Nephron progenitor cell (in vitro differentiated cells): ENCODE measurements at regions not wholly inside any gene's neighbourhood (a gene's known extent, or its start where the extent isn't known, plus 50 kb on each side); places are given as distances from the start of the nearest gene placed in this dataset.

Experiments
- DNase-seq: peaks from one replicate; pipeline ENCODE4 v3.0.0; 2021
- H3K27ac Mint-ChIP-seq: 2 replicates; pipeline ENCODE4 v1.8.0; 2021; ENCODE audit warnings: mild to moderate bottlenecking, moderate library complexity, mixed read lengths
- H3K27me3 Mint-ChIP-seq: 2 replicates; pipeline ENCODE4 v1.8.0; 2021; ENCODE audit warnings: mild to moderate bottlenecking, low read depth, mixed read lengths; ENCODE audit not compliant: poor library complexity
- H3K36me3 Mint-ChIP-seq: 2 replicates; pipeline ENCODE4 v1.8.0; 2021; ENCODE audit warnings: low read depth, mixed read lengths
- H3K4me1 Mint-ChIP-seq: 2 replicates; pipeline ENCODE4 v1.8.0; 2021; ENCODE audit warnings: mixed read lengths
- H3K4me3 Mint-ChIP-seq: 2 replicates; pipeline ENCODE4 v1.8.0; 2021; ENCODE audit warnings: mild to moderate bottlenecking, moderate library complexity, mixed read lengths
- H3K9me3 Mint-ChIP-seq: 2 replicates; pipeline ENCODE4 v1.8.0; 2021; ENCODE audit warnings: mild to moderate bottlenecking, moderate library complexity, mixed read lengths
- TF ChIP-seq, protein P1 (sequence below): fragments of 200-600 bp; sonication (generic); IDR thresholded peaks from 2 replicates; pipeline ENCODE4 v1.5.0; 2021; ENCODE audit warnings: antibody characterized with exemption

DNA sequence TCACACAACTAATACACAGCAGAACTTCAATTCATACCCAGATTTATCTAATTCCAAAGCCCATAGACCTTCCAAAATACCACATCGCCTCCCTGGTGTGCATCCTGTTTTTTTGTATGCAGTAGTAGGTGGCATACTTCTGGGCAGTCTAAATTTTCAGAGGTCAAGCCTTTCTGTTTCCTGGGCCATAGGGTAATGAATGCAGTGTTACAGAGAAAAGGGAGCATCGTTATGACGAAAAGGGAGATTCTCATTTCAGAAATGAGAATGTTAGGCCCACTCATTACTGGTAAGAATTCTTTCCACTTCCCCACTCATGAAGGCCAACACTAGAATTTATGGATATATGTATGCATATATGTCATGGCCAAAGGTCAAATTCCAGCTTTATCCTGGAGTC, 267.8 kb upstream of the ASIC2 start:
- DNase-seq: no peak
- H3K27me3 Mint-ChIP-seq: peaks cover 12% of the 10 kb centered on the region
- no peak overlapping the region for H3K4me3 Mint-ChIP-seq
- no peaks in the 10 kb centered on the region for H3K4me1 Mint-ChIP-seq
- no peak overlapping the region for H3K27ac Mint-ChIP-seq
- H3K36me3 Mint-ChIP-seq: no peaks in the 10 kb centered on the region
- H3K9me3 Mint-ChIP-seq: peaks cover 18% of the 10 kb centered on the region
- TF ChIP-seq, protein P1, sequence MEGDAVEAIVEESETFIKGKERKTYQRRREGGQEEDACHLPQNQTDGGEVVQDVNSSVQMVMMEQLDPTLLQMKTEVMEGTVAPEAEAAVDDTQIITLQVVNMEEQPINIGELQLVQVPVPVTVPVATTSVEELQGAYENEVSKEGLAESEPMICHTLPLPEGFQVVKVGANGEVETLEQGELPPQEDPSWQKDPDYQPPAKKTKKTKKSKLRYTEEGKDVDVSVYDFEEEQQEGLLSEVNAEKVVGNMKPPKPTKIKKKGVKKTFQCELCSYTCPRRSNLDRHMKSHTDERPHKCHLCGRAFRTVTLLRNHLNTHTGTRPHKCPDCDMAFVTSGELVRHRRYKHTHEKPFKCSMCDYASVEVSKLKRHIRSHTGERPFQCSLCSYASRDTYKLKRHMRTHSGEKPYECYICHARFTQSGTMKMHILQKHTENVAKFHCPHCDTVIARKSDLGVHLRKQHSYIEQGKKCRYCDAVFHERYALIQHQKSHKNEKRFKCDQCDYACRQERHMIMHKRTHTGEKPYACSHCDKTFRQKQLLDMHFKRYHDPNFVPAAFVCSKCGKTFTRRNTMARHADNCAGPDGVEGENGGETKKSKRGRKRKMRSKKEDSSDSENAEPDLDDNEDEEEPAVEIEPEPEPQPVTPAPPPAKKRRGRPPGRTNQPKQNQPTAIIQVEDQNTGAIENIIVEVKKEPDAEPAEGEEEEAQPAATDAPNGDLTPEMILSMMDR: no peak

DNA sequence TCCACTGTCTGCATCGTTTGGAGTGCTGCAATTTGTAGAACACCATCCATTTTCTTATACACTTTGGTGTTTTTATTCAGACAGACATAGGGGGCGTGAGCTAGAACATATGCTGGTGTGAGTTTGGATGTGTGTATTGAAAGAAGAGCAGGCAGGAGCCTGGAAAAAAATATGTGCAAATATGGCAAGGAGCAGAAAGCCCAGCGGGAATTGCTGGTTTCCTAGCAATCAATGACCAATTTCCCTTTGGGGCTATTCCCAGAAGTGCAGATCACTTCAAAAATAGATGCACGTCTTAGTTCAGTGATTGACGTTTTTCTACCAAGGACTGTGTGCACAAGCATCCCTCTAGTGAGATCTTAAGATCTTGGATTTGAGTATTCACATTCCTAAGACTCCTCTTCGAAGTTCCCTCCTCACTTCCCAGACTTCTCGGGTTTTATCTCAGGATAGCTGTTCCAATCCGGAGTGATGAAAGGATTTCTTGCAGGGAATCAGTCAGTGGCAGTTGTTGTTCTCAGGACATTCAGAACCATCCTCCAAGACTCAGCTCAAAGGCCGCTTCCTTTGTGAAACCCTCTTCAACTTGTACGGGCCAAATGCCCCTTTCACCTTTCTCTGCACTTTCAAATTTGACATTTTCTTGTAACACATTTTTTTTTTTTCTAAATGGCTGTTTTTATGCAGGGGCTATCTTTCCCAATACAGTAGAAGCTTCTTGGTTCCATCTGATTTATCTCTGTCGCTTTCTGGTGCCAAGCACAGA, 268.7 kb upstream of the ASIC2 start:
- TF ChIP-seq, protein P1: no peak
- H3K36me3 Mint-ChIP-seq: no peaks in the 10 kb centered on the region
- H3K4me3 Mint-ChIP-seq: no peak overlapping the region
- no peak for DNase-seq
- H3K9me3 Mint-ChIP-seq: peaks cover 18% of the 10 kb centered on the region
- no peak overlapping the region for H3K27ac Mint-ChIP-seq
- peaks cover 12% of the 10 kb centered on the region for H3K27me3 Mint-ChIP-seq
- H3K4me1 Mint-ChIP-seq: no peaks in the 10 kb centered on the region

DNA sequence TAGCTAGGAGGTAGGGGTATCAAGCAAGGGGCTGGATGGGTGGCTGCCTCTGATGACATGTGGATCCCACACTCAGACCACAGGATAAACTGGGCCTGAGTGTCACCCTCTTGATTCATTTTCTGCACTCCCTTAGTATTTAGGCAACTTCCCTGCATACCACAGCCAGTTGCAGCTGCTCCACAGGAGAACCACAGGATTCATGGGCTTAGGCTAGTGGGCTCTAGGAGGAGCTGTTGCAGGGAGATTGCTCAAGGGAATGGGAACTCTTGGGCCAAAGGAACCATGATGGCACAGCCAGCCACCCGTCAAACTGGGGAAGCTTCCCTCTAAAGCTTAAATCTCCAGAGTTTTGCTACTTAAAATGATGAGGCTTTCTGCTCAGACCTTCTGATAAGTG, 269.7 kb upstream of the ASIC2 start:
- Mint-ChIP-seq H3K27ac (no peak overlapping the region), H3K9me3 (peaks cover 12% of the 10 kb centered on the region), H3K4me1 (no peaks in the 10 kb centered on the region), H3K27me3 (peaks cover 18% of the 10 kb centered on the region), H3K4me3 (no peak overlapping the region), H3K36me3 (no peaks in the 10 kb centered on the region)
- TF ChIP-seq, protein P1: no peak
- DNase-seq: no peak

DNA sequence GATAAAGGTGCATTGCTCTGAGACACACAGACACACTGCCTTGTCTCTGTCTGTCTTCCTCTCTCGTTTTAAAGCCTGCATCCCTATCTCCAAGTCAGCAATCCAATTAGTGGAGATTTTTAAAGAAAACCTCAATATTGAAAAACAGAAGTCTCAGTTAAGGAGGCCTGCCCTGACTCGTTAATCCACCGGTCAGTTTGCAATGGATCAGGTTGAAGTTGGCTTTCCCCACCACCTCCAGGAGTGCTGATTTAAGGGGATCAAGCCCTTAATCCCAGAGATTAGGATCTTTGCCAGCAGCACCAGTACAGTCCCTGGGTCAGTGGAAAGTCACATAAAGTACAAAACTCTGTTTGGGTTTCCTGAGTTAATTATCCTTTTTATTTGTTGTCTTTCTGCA, 271.1 kb upstream of the ASIC2 start:
- Mint-ChIP-seq H3K4me3 (no peak overlapping the region), H3K9me3 (peaks cover 5% of the 10 kb centered on the region), H3K4me1 (no peaks in the 10 kb centered on the region), H3K27ac (no peak overlapping the region), H3K36me3 (no peaks in the 10 kb centered on the region), H3K27me3 (peaks cover 14% of the 10 kb centered on the region)
- TF ChIP-seq, protein P1: no peak
- no peak for DNase-seq

DNA sequence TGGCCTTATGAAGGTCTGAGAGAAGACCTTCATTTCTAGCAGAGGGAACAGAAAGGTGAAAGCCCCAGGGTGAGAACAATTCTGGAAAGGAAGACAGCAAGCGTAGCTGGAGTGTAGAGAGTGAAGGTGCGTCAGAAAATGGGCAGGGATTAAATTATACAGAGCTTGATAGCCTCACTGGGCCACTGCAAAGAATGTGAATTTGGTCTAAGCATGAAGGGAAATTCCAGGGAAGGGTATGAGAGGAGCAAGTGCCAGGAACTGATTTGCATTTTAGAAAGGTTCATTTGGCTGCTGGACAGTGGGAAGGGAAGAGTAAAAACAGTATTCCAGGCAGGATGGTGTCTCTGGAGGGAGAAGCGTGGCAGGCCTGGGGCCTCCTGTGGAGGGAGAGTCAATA, 274.1 kb upstream of the ASIC2 start:
- no peak for DNase-seq
- H3K9me3 Mint-ChIP-seq: peaks cover 4% of the 10 kb centered on the region
- no peak overlapping the region for H3K4me3 Mint-ChIP-seq
- no peaks in the 10 kb centered on the region for H3K4me1 Mint-ChIP-seq
- TF ChIP-seq, protein P1: no peak
- no peak overlapping the region for H3K27ac Mint-ChIP-seq
- peaks cover 22% of the 10 kb centered on the region for H3K27me3 Mint-ChIP-seq
- no peaks in the 10 kb centered on the region for H3K36me3 Mint-ChIP-seq

GRCh38 chr17:33572615-33573014, 279.5 kb upstream of the ASIC2 start:
- Mint-ChIP-seq H3K27me3 (peaks cover 35% of the 10 kb centered on the region), H3K27ac (no peak overlapping the region), H3K4me3 (no peak overlapping the region), H3K4me1 (no peaks in the 10 kb centered on the region), H3K36me3 (no peaks in the 10 kb centered on the region), H3K9me3 (no peaks in the 10 kb centered on the region)
- TF ChIP-seq, protein P1: no peak
- DNase-seq: peak; percentile 36
